Mesothelial cell of epicardium (in vitro differentiated cells): ENCODE measurements at regions not wholly inside any gene's neighbourhood (a gene's known extent, or its start where the extent isn't known, plus 50 kb on each side); places are given as distances from the start of the nearest gene placed in this dataset.

Experiments used
- DNase-seq, 2 experiments: peaks; one replicate each; pipeline ENCODE4 v3.0.0; 2021; ENCODE audit warnings: low spot score in 2 of 2; ENCODE audit not compliant: unreplicated experiment in 2 of 2
- H3K27ac Mint-ChIP-seq: 2 replicates; pipeline ENCODE4 v1.8.0; 2021; ENCODE audit warnings: mixed read lengths
- H3K27me3 Mint-ChIP-seq: 2 replicates; pipeline ENCODE4 v1.8.0; 2021; ENCODE audit warnings: low read depth, mixed read lengths
- H3K36me3 Mint-ChIP-seq: 2 replicates; pipeline ENCODE4 v1.8.0; 2021; ENCODE audit warnings: mixed read lengths
- H3K4me1 Mint-ChIP-seq: 2 replicates; pipeline ENCODE4 v1.8.0; 2021; ENCODE audit warnings: mixed read lengths
- H3K4me3 Mint-ChIP-seq: 2 replicates; pipeline ENCODE4 v1.8.0; 2021; ENCODE audit warnings: mild to moderate bottlenecking, moderate library complexity, mixed read lengths
- H3K9me3 Mint-ChIP-seq: 2 replicates; pipeline ENCODE4 v1.8.0; 2021; ENCODE audit warnings: mixed read lengths
- TF ChIP-seq, protein P1 (sequence below): fragments of 200-600 bp; sonication (generic); IDR thresholded peaks from one replicate; pipeline ENCODE4 v1.5.0; 2021; ENCODE audit warnings: antibody characterized with exemption; ENCODE audit not compliant: unreplicated experiment

DNA sequence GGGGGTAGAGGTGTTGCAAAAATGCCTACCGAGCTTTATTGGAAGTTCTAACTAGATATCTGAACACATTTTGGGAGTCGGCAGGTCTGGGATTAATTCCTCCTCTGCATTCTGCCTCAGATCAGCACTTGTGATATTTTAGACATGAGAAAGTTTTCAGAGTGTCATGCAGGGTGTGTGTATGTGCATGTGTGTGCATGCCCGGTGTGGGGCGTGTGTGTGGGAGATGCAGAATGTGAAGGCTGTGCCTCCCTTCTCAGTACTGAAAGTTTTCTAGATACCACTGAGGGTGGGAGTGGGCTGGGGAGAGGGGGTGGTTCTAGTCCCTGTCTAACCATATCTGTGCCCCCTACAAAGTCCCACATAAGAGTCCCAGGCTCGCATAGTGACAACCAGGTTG lies 180.0 kb upstream of the NTM start:
- Mint-ChIP-seq H3K27me3 (peaks cover 36% of the 10 kb centered on the region), H3K9me3 (no peaks in the 10 kb centered on the region), H3K27ac (no peak overlapping the region), H3K4me3 (no peak overlapping the region), H3K4me1 (peaks cover 4% of the 10 kb centered on the region), H3K36me3 (no peaks in the 10 kb centered on the region)
- TF ChIP-seq, protein P1, sequence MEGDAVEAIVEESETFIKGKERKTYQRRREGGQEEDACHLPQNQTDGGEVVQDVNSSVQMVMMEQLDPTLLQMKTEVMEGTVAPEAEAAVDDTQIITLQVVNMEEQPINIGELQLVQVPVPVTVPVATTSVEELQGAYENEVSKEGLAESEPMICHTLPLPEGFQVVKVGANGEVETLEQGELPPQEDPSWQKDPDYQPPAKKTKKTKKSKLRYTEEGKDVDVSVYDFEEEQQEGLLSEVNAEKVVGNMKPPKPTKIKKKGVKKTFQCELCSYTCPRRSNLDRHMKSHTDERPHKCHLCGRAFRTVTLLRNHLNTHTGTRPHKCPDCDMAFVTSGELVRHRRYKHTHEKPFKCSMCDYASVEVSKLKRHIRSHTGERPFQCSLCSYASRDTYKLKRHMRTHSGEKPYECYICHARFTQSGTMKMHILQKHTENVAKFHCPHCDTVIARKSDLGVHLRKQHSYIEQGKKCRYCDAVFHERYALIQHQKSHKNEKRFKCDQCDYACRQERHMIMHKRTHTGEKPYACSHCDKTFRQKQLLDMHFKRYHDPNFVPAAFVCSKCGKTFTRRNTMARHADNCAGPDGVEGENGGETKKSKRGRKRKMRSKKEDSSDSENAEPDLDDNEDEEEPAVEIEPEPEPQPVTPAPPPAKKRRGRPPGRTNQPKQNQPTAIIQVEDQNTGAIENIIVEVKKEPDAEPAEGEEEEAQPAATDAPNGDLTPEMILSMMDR, result no peak
- DNase-seq, result no peak

DNA sequence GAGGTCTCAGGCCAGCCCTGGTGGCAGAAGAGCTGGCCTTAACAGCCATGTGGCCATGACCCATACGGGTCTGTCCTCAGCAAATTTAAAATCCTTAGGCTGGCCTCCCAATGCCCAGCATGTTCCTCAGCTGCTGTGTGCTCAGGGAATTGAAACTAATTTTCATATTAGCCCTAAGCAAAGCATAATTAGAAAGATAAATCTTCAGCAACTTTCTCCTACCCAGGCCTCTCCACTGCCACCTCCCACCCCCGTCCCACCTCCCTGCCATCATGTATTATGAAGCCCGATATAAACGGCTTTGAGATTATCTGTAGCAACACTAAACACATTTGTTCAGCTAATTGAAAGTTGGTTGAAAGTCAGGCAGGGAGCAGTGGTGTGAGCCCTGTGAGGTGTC lies 178.8 kb upstream of the NTM start:
- H3K27me3 Mint-ChIP-seq, result peaks cover 40% of the 10 kb centered on the region
- no peak overlapping the region for H3K4me3 Mint-ChIP-seq
- H3K4me1 Mint-ChIP-seq, result peaks cover 11% of the 10 kb centered on the region
- no peaks in the 10 kb centered on the region for H3K36me3 Mint-ChIP-seq
- no peak for DNase-seq
- no peaks in the 10 kb centered on the region for H3K9me3 Mint-ChIP-seq
- TF ChIP-seq, protein P1, result no peak
- H3K27ac Mint-ChIP-seq, result no peak overlapping the region

DNA sequence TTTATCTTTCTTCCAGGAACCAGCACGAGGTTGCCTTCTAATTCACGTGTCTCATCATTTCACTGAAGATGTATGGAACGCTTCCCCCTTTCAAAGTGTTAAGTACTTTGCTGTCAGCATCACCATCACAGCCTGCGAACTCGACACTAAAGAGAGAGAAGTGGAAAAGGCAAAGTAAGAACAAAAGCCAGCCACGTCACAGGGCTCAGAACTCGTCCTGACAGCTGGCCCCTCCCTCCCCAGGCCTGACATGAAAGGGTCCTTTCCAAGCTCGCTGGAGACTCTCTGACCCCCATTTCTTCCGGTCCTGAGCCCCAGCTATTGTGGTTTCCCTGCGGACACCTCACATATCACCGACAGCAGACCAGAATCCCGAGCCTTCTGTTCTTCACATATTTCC lies 177.8 kb upstream of the NTM start:
- H3K9me3 Mint-ChIP-seq, result no peaks in the 10 kb centered on the region
- H3K27me3 Mint-ChIP-seq, result peaks cover 46% of the 10 kb centered on the region
- no peak for DNase-seq
- no peak overlapping the region for H3K27ac Mint-ChIP-seq
- H3K36me3 Mint-ChIP-seq, result no peaks in the 10 kb centered on the region
- peaks cover 7% of the 10 kb centered on the region for H3K4me1 Mint-ChIP-seq
- no peak overlapping the region for H3K4me3 Mint-ChIP-seq
- TF ChIP-seq, protein P1, result no peak

DNA sequence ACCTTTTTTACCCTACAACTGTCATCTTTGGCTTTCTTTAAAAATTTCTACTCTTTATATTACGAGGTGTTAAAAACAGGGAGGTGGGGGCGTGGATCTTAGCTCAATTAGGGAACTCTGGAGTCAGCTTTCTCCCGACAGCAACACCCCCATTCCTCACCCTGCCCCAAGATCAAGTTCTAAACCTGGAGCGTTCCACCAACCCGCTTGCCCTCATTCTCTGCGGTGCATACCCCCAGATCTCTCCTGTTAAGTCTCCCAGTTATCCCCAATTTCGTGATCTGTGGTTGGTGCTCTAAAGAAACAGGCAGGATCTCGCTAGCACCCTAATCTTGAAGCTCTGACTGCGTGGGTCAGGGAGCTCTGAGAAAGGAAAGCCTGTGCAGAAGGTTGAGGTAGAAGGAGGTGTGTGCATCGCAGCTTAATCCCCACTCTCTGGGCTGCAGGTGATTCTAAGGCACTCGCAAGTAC lies 177.3 kb upstream of the NTM start:
- Mint-ChIP-seq H3K4me1 (peaks cover 7% of the 10 kb centered on the region), H3K27me3 (peaks cover 50% of the 10 kb centered on the region), H3K27ac (no peak overlapping the region), H3K4me3 (no peak overlapping the region), H3K36me3 (no peaks in the 10 kb centered on the region), H3K9me3 (no peaks in the 10 kb centered on the region)
- no peak for DNase-seq
- TF ChIP-seq, protein P1, result no peak

DNA sequence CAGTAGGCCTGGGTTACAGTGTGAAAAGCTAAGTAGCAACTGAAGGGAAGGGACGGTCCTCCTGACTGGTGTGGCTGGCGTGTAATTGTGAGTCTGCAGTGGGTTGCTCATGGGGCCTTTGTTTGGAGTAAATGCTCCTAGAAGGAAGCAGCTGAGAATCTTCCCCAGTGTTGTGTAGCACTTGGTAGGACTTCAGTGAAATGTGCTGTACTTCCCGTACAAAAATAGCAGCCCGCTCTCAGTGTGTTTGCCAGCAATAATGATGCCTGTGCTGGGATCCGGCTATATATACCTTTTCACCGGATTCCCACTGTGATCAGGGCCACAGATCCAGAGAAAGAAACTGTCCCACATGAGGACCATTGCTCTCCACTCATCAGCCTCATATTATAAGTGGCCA lies 175.7 kb upstream of the NTM start:
- Mint-ChIP-seq H3K36me3 (no peaks in the 10 kb centered on the region), H3K27me3 (peaks cover 55% of the 10 kb centered on the region), H3K4me3 (no peak overlapping the region), H3K27ac (no peak overlapping the region), H3K9me3 (peaks cover 3% of the 10 kb centered on the region), H3K4me1 (peaks cover 7% of the 10 kb centered on the region)
- TF ChIP-seq, protein P1, result no peak
- no peak for DNase-seq
